ENCODE measurements at regions not wholly inside any gene's neighbourhood (a gene's known extent, or its start where the extent isn't known, plus 50 kb on each side); places are given as distances from the start of the nearest gene placed in this dataset.
"Not testable (repeated sequence)": the region's sequence is repeated elsewhere in the genome, so short reads cannot be mapped to it uniquely, and the experiment has no call there.

GRCh38 chr10:56104487-56104886 is 256.6 kb downstream of the ZWINT start:
- TF ChIP-seq CTCF (IDR thresholded peaks at IDR 0.05; ENCODE audit: borderline replicate concordance, extremely low read depth, insufficient read depth): no peak
- Histone ChIP-seq H3K4me1 (ENCODE audit: control insufficient read depth in 2 of 3, insufficient read depth in 2 of 3, low read depth in 1 of 3, low read length in 3 of 3) (no peaks in the 10 kb centered on the region), H3K9me3 (ENCODE audit: control insufficient read depth in 2 of 3, insufficient read depth in 1 of 3, low read length in 3 of 3) (no peaks in the 10 kb centered on the region), H3K27ac (ENCODE audit: low read depth in 2 of 2, low read length in 2 of 2) (no peak overlapping the region), H3K27me3 (ENCODE audit: control insufficient read depth, insufficient read depth, low read length) (no peaks in the 10 kb centered on the region), H3K36me3 (ENCODE audit: control insufficient read depth in 2 of 3, insufficient read depth in 3 of 3, low read length in 3 of 3) (no peaks in the 10 kb centered on the region), H3K4me3 (ENCODE audit: low read length in 3 of 3) (no peak overlapping the region), H3K9ac (ENCODE audit: low read length in 3 of 3) (no peak overlapping the region)
- intact Hi-C loops (cut with DNase I): no loop called here
- no peak for FAIRE-seq
- DNase-seq: no peak

- Histone ChIP-seq H3K4me3 (ENCODE audit: low read length in 3 of 3) (no peak overlapping the region), H3K9ac (ENCODE audit: low read length in 3 of 3) (no peak overlapping the region), H3K27me3 (ENCODE audit: control insufficient read depth, insufficient read depth, low read length) (no peaks in the 10 kb centered on the region), H3K9me3 (ENCODE audit: control insufficient read depth in 2 of 3, insufficient read depth in 1 of 3, low read length in 3 of 3) (no peaks in the 10 kb centered on the region), H3K4me1 (ENCODE audit: control insufficient read depth in 2 of 3, insufficient read depth in 2 of 3, low read depth in 1 of 3, low read length in 3 of 3) (no peaks in the 10 kb centered on the region), H3K36me3 (ENCODE audit: control insufficient read depth in 2 of 3, insufficient read depth in 3 of 3, low read length in 3 of 3) (no peaks in the 10 kb centered on the region), H3K27ac (ENCODE audit: low read depth in 2 of 2, low read length in 2 of 2) (no peak overlapping the region)
- intact Hi-C loops (cut with DNase I): no loop called here
- FAIRE-seq (no peak), DNase-seq (no peak)
- TF ChIP-seq CTCF (IDR thresholded peaks at IDR 0.05; ENCODE audit: borderline replicate concordance, extremely low read depth, insufficient read depth): no peak
Measured at GRCh38 chr10:56096226-56096517, 264.9 kb downstream of the ZWINT start.

- DNase-seq (peak in 1 of 5 donors; percentile 37), FAIRE-seq (no peak)
- Histone ChIP-seq H3K4me3 (ENCODE audit: low read length in 3 of 3) (no peak overlapping the region), H3K9ac (ENCODE audit: low read length in 3 of 3) (no peak overlapping the region), H3K4me1 (ENCODE audit: control insufficient read depth in 2 of 3, insufficient read depth in 2 of 3, low read depth in 1 of 3, low read length in 3 of 3) (no peaks in the 10 kb centered on the region), H3K27ac (ENCODE audit: low read depth in 2 of 2, low read length in 2 of 2) (no peak overlapping the region), H3K36me3 (ENCODE audit: control insufficient read depth in 2 of 3, insufficient read depth in 3 of 3, low read length in 3 of 3) (no peaks in the 10 kb centered on the region), H3K9me3 (ENCODE audit: control insufficient read depth in 2 of 3, insufficient read depth in 1 of 3, low read length in 3 of 3) (no peaks in the 10 kb centered on the region), H3K27me3 (ENCODE audit: control insufficient read depth, insufficient read depth, low read length) (no peaks in the 10 kb centered on the region)
- intact Hi-C loops (cut with DNase I): no loop called here
- no peak for TF ChIP-seq CTCF (IDR thresholded peaks at IDR 0.05; ENCODE audit: borderline replicate concordance, extremely low read depth, insufficient read depth)
Measured at GRCh38 chr10:56095506-56096225, 265.4 kb downstream of the ZWINT start.

- intact Hi-C loops (cut with DNase I); H3K27me3 ChIP-seq (ENCODE audit: control insufficient read depth, insufficient read depth, low read length); H3K9me3 ChIP-seq (ENCODE audit: control insufficient read depth in 2 of 3, insufficient read depth in 1 of 3, low read length in 3 of 3); H3K27ac ChIP-seq (ENCODE audit: low read depth in 2 of 2, low read length in 2 of 2); H3K36me3 ChIP-seq (ENCODE audit: control insufficient read depth in 2 of 3, insufficient read depth in 3 of 3, low read length in 3 of 3); H3K4me1 ChIP-seq (ENCODE audit: control insufficient read depth in 2 of 3, insufficient read depth in 2 of 3, low read depth in 1 of 3, low read length in 3 of 3); H3K9ac ChIP-seq (ENCODE audit: low read length in 3 of 3); DNase-seq; FAIRE-seq; H3K4me3 ChIP-seq (ENCODE audit: low read length in 3 of 3): not testable (repeated sequence)
Measured at GRCh38 chr10:56093645-56094044, 267.4 kb downstream of the ZWINT start.

Data from kidney (tissue), 13 donors.